ENCODE measurements at regions not wholly inside any gene's neighbourhood (a gene's known extent, or its start where the extent isn't known, plus 50 kb on each side); places are given as distances from the start of the nearest gene placed in this dataset.

GRCh38 chrX:96407501-96407900, 277.1 kb upstream of the DIAPH2 start:
- no peak overlapping the region for H3K4me3 Mint-ChIP-seq
- no peak for DNase-seq (ENCODE audit: extremely low spot score, unreplicated experiment)
- TF ChIP-seq CTCF (conservative IDR thresholded peaks at IDR 0.05): no peak
- peaks cover 4% of the 10 kb centered on the region for H3K9me3 Mint-ChIP-seq
- no peaks in the 10 kb centered on the region for H3K27me3 Mint-ChIP-seq
- no peaks in the 10 kb centered on the region for H3K36me3 Mint-ChIP-seq
- peak overlapping the region; percentile 49 for H3K27ac Mint-ChIP-seq
- H3K4me1 Mint-ChIP-seq (ENCODE audit: unreplicated experiment): peaks cover 5% of the 10 kb centered on the region

GRCh38 chrX:96407981-96408380, 276.7 kb upstream of the DIAPH2 start:
- no peaks in the 10 kb centered on the region for H3K36me3 Mint-ChIP-seq
- no peak overlapping the region for H3K27ac Mint-ChIP-seq
- H3K4me1 Mint-ChIP-seq (ENCODE audit: unreplicated experiment): peaks cover 5% of the 10 kb centered on the region
- no peak for DNase-seq (ENCODE audit: extremely low spot score, unreplicated experiment)
- no peaks in the 10 kb centered on the region for H3K27me3 Mint-ChIP-seq
- no peak overlapping the region for H3K4me3 Mint-ChIP-seq
- no peak for TF ChIP-seq CTCF (conservative IDR thresholded peaks at IDR 0.05)
- peaks cover 4% of the 10 kb centered on the region for H3K9me3 Mint-ChIP-seq

- Mint-ChIP-seq H3K27ac (no peak overlapping the region), H3K9me3 (no peaks in the 10 kb centered on the region), H3K36me3 (no peaks in the 10 kb centered on the region), H3K4me1 (ENCODE audit: unreplicated experiment) (peaks cover 5% of the 10 kb centered on the region), H3K27me3 (no peaks in the 10 kb centered on the region), H3K4me3 (no peak overlapping the region)
- no peak for DNase-seq (ENCODE audit: extremely low spot score, unreplicated experiment)
- TF ChIP-seq CTCF (conservative IDR thresholded peaks at IDR 0.05): no peak
Measured at GRCh38 chrX:96410927-96411326, 273.7 kb upstream of the DIAPH2 start.

- TF ChIP-seq CTCF (conservative IDR thresholded peaks at IDR 0.05): no peak
- no peak for DNase-seq (ENCODE audit: extremely low spot score, unreplicated experiment)
- Mint-ChIP-seq H3K36me3 (no peaks in the 10 kb centered on the region), H3K4me1 (ENCODE audit: unreplicated experiment) (no peaks in the 10 kb centered on the region), H3K9me3 (no peaks in the 10 kb centered on the region), H3K4me3 (no peak overlapping the region), H3K27me3 (no peaks in the 10 kb centered on the region), H3K27ac (no peak overlapping the region)
Measured at GRCh38 chrX:96417695-96418094, 266.9 kb upstream of the DIAPH2 start.

- DNase-seq (ENCODE audit: extremely low spot score, unreplicated experiment): no peak
- no peak for TF ChIP-seq CTCF (conservative IDR thresholded peaks at IDR 0.05)
- Mint-ChIP-seq H3K27me3 (no peaks in the 10 kb centered on the region), H3K36me3 (no peaks in the 10 kb centered on the region), H3K4me3 (no peak overlapping the region), H3K9me3 (no peaks in the 10 kb centered on the region), H3K4me1 (ENCODE audit: unreplicated experiment) (no peaks in the 10 kb centered on the region), H3K27ac (no peak overlapping the region)
Measured at GRCh38 chrX:96424007-96424406, 260.6 kb upstream of the DIAPH2 start.

- DNase-seq (ENCODE audit: extremely low spot score, unreplicated experiment): no peak
- Mint-ChIP-seq H3K27ac (no peak overlapping the region), H3K4me1 (ENCODE audit: unreplicated experiment) (no peaks in the 10 kb centered on the region), H3K27me3 (no peaks in the 10 kb centered on the region), H3K36me3 (no peaks in the 10 kb centered on the region), H3K9me3 (no peaks in the 10 kb centered on the region), H3K4me3 (no peak overlapping the region)
- TF ChIP-seq CTCF (conservative IDR thresholded peaks at IDR 0.05): no peak
Measured at GRCh38 chrX:96425200-96425599, 259.4 kb upstream of the DIAPH2 start.

All from type B pancreatic cell (in vitro differentiated cells).